ENCODE measurements at regions not wholly inside any gene's neighbourhood (a gene's known extent, or its start where the extent isn't known, plus 50 kb on each side); places are given as distances from the start of the nearest gene placed in this dataset.

DNA sequence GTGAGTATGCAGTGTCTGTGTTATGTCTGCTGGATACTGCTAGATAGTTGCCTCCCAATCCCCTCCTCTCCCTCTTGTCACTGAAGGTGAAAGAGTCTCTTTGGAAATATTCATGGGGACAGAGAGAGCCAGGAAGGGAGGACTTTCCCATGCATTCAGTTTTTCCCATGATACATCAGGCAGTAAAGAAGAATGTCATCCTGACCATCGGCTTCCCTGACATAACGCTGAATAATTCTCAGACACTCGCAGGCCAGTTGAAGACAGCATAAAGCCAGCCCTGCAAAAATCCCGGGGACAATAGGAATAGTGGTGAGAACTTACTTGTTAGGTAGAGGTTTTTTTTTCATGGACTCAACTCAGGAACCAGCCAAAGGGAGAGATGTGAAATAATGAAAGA is 58.1 kb downstream of the KLF4 start:
- POLR2A ChIA-PET: no interaction called here
- no peak for DNase-seq
- H3K27me3 Mint-ChIP-seq: peaks cover 1% of the 10 kb centered on the region
- no peak for ATAC-seq (ENCODE audit: low read depth)
- TF ChIP-seq, protein P1, sequence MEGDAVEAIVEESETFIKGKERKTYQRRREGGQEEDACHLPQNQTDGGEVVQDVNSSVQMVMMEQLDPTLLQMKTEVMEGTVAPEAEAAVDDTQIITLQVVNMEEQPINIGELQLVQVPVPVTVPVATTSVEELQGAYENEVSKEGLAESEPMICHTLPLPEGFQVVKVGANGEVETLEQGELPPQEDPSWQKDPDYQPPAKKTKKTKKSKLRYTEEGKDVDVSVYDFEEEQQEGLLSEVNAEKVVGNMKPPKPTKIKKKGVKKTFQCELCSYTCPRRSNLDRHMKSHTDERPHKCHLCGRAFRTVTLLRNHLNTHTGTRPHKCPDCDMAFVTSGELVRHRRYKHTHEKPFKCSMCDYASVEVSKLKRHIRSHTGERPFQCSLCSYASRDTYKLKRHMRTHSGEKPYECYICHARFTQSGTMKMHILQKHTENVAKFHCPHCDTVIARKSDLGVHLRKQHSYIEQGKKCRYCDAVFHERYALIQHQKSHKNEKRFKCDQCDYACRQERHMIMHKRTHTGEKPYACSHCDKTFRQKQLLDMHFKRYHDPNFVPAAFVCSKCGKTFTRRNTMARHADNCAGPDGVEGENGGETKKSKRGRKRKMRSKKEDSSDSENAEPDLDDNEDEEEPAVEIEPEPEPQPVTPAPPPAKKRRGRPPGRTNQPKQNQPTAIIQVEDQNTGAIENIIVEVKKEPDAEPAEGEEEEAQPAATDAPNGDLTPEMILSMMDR (IDR thresholded peaks at IDR 0.05): no peak
- H3K27ac Mint-ChIP-seq: no peak overlapping the region
- intact Hi-C loops (cut with micrococcal nuclease): no loop called here
- H3K36me3 Mint-ChIP-seq (ENCODE audit: low read depth): no peaks in the 10 kb centered on the region
- H3K4me1 Mint-ChIP-seq: no peaks in the 10 kb centered on the region
- no peak overlapping the region for H3K4me3 Mint-ChIP-seq
- CTCF ChIA-PET: no interaction called here
- no peaks in the 10 kb centered on the region for H3K9me3 Mint-ChIP-seq

DNA sequence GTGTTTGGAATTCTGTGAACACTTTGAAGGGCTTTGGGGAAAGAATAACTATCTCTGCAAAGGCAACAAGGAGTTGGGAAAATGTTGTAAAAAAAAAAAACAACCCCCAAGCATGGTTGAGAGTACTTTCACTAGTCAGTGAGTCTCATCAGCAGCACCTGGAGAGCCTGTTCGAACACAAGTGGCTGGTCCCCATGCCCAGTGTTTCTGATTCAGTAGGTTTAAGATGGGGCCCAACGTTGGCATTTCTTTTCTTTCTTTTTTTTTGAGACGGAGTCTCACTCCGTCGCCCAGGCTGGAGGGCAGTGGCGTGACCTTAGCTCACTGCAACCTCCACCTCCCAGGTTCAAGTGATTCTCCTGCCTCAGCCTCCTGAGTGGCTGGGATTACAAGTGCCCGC is 59.5 kb downstream of the KLF4 start:
- Mint-ChIP-seq H3K9me3 (no peaks in the 10 kb centered on the region), H3K4me1 (peaks cover 3% of the 10 kb centered on the region), H3K27ac (no peak overlapping the region), H3K4me3 (no peak overlapping the region), H3K27me3 (peaks cover 4% of the 10 kb centered on the region), H3K36me3 (ENCODE audit: low read depth) (no peaks in the 10 kb centered on the region)
- DNase-seq (no peak), ATAC-seq (ENCODE audit: low read depth) (no peak)
- ChIA-PET POLR2A (no interaction called here), CTCF (no interaction called here)
- intact Hi-C loops (cut with micrococcal nuclease): no loop called here
- TF ChIP-seq, protein P1 (IDR thresholded peaks at IDR 0.05): no peak

DNA sequence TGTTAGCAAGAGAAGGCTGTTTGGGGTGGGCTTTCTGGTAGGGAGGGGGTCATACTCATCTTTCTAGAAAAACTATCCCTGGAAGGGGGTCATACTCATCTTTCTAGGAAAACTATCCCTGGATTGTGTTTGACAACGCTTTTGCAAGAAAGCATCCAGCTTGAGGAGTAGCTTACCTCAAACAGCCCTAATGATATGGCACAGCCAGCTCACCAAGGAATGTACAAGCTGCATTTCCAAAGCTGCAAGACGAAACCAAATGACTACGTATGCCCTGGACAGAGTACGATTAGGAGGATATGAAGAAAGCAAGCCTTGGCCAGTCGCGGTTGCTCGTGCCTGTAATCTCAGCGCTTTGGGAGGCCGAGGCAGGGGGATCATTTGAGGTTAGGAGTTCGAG is 63.4 kb downstream of the KLF4 start:
- intact Hi-C loops (cut with micrococcal nuclease): loop anchor here (10.0 kb wide), 1 partner anchor 191 kb away; no protein-coding TSS in a partner anchor
- Mint-ChIP-seq H3K36me3 (ENCODE audit: low read depth) (no peaks in the 10 kb centered on the region), H3K4me3 (no peak overlapping the region), H3K27ac (no peak overlapping the region), H3K4me1 (peaks cover 3% of the 10 kb centered on the region), H3K27me3 (peaks cover 15% of the 10 kb centered on the region), H3K9me3 (no peaks in the 10 kb centered on the region)
- ChIA-PET POLR2A (no interaction called here), CTCF (interaction anchor here (0.7 to 1.9 kb wide), 5 partner anchors 9 to 47 kb away, joined by 3 to 6 read pairs (median 5); no protein-coding TSS in a partner anchor)
- ATAC-seq (ENCODE audit: low read depth) (no peak), DNase-seq (no peak)
- TF ChIP-seq, protein P1 (IDR thresholded peaks at IDR 0.05): no peak

DNA sequence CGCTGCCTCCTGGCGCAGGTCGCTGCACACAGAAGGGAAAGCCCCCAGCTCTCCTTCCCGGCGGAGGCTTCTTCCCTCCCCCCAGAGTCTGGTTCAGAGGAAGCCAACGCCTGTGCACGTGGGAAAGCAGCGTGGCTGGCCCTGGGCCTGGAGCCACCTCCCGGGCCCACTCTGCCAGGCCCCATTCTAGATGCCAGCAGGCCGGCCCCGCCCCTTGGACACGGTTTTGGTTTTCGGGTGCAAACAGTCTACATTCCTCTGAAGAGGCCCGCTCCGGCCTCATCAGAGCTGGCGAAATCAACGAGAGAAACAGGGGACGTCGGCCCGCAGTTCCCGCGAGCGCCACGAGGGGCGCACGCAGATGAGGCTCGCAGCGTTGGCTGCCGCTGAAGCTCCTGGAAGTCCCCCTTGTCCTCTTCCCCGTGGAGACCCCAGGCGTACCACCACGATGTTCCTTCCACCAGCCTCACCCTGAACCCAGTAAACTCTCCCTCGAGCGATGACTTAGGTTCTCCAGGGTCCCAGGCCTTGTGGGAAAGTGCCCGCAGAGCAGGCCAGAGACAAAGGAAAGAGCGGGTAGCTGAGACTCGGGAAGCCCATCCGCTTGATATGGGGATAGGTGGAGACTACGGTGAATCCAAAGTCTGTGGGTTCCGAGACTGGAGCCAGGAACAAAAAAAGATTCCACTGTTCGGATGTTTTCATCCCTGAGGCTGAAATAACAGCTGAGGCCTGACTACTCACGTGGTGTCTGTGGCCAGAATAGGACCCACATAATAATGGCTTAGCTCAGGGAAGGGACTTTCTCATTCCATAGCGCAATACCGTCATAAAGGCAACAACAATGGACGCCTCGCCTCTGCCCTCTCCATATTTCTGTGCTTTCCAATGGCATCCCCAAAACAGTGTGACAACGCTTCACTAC is 64.2 kb downstream of the KLF4 start:
- H3K36me3 Mint-ChIP-seq (ENCODE audit: low read depth): no peaks in the 10 kb centered on the region
- POLR2A ChIA-PET: no interaction called here
- H3K4me1 Mint-ChIP-seq: peaks cover 3% of the 10 kb centered on the region
- TF ChIP-seq, protein P1 (IDR thresholded peaks at IDR 0.05): peak; percentile 59
- no peak overlapping the region for H3K27ac Mint-ChIP-seq
- peaks cover 15% of the 10 kb centered on the region for H3K27me3 Mint-ChIP-seq
- peak overlapping the region; percentile 48 for H3K4me3 Mint-ChIP-seq
- ATAC-seq (ENCODE audit: low read depth) (peak; percentile 78), DNase-seq (peak; percentile 46)
- CTCF ChIA-PET: interaction anchor here (0.7 to 3.0 kb wide), 6 partner anchors 10 to 1140 kb away, joined by 3 to 13 read pairs (median 6); no protein-coding TSS in a partner anchor
- intact Hi-C loops (cut with micrococcal nuclease): loop anchor here (10.0 kb wide), 1 partner anchor 191 kb away; no protein-coding TSS in a partner anchor
- H3K9me3 Mint-ChIP-seq: no peaks in the 10 kb centered on the region

DNA sequence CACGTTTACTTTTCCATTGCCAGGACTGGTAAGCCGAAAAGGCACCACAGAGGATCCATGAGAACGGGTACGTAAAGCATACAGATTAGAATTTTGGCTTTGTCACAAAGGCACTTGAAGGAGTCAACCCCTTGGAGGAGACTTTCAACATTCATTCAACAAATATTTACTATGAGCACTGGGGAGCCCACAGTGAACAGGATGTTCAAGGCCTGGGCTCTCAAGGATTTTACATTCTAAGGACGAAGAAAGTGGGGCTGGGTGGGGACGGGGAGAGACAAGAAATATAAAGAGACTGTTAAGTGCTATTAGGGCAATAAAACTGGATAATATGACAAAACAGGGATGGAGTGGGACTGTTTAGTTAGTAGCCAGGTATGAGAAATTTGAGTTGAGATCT is 66.0 kb downstream of the KLF4 start:
- no peaks in the 10 kb centered on the region for H3K36me3 Mint-ChIP-seq (ENCODE audit: low read depth)
- ChIA-PET POLR2A (interaction anchor here (0.6 kb wide), 1 partner anchor 135 kb away, joined by 7 read pairs; no protein-coding TSS in a partner anchor), CTCF (interaction anchor here (3.0 kb wide), 1 partner anchor 1142 kb away, joined by 13 read pairs; no protein-coding TSS in a partner anchor)
- no peak overlapping the region for H3K27ac Mint-ChIP-seq
- no peak overlapping the region for H3K4me3 Mint-ChIP-seq
- H3K4me1 Mint-ChIP-seq: peaks cover 3% of the 10 kb centered on the region
- intact Hi-C loops (cut with micrococcal nuclease): loop anchor here (10.0 kb wide), 1 partner anchor 189 kb away; no protein-coding TSS in a partner anchor
- H3K9me3 Mint-ChIP-seq: no peaks in the 10 kb centered on the region
- H3K27me3 Mint-ChIP-seq: peaks cover 15% of the 10 kb centered on the region
- no peak for DNase-seq
- TF ChIP-seq, protein P1 (IDR thresholded peaks at IDR 0.05): no peak
- no peak for ATAC-seq (ENCODE audit: low read depth)
